DOHH2 (cell line): ENCODE measurements at regions not wholly inside any gene's neighbourhood (a gene's known extent, or its start where the extent isn't known, plus 50 kb on each side); places are given as distances from the start of the nearest gene placed in this dataset.

ENCODE experiments used
- H3F3A ChIP-seq: fragments of 200-600 bp; sonication (generic), shearing (Covaris generic); 2 replicates; pipeline ENCODE4 v1.6.0; 2016; ENCODE audit warnings: antibody characterized with exemption, mild to moderate bottlenecking; ENCODE audit not compliant: control insufficient read depth, insufficient read depth
- H3K27ac ChIP-seq: fragments of 200-600 bp; sonication (generic); 2 replicates; pipeline ENCODE4 v1.5.1; 2014; ENCODE audit warnings: low read depth, mild to moderate bottlenecking, low read length, moderate library complexity
- H3K27me3 ChIP-seq: fragments of 200-600 bp; sonication (generic); 2 replicates; pipeline ENCODE4 v1.6.1; 2014; ENCODE audit warnings: mild to moderate bottlenecking, low read length, mixed read lengths; ENCODE audit not compliant: control insufficient read depth
- H3K36me3 ChIP-seq: fragments of 200-600 bp; sonication (generic); 2 replicates; pipeline ENCODE4 v1.6.1; 2014; ENCODE audit warnings: mild to moderate bottlenecking, low read length, moderate library complexity, mixed read lengths; ENCODE audit not compliant: control insufficient read depth
- H3K4me1 ChIP-seq: fragments of 200-600 bp; sonication (generic); 2 replicates; pipeline ENCODE4 v1.6.1; 2014; ENCODE audit warnings: mild to moderate bottlenecking, low read length, mixed read lengths; ENCODE audit not compliant: control insufficient read depth
- H3K4me2 ChIP-seq: fragments of 200-600 bp; sonication (generic); 2 replicates; pipeline ENCODE4 v1.6.0; 2014; ENCODE audit warnings: mild to moderate bottlenecking, low read length, moderate library complexity
- H3K4me3 ChIP-seq: fragments of 200-600 bp; sonication (generic); 2 replicates; pipeline ENCODE4 v1.5.1; 2014; ENCODE audit warnings: mild to moderate bottlenecking, low read length, mixed read lengths
- H3K79me2 ChIP-seq: fragments of 200-600 bp; sonication (generic); 2 replicates; pipeline ENCODE4 v1.6.1; 2014; ENCODE audit warnings: mild to moderate bottlenecking, low read length, mixed read lengths; ENCODE audit not compliant: control insufficient read depth
- H3K9me2 ChIP-seq: fragments of 200-600 bp; sonication (generic); replicated peaks from 2 replicates; pipeline ENCODE4 v1.6.1; 2014; ENCODE audit warnings: mild to moderate bottlenecking, low read length, mixed read lengths; ENCODE audit not compliant: control insufficient read depth
- H3K9me3 ChIP-seq: fragments of 200-600 bp; sonication (generic); 2 replicates; pipeline ENCODE4 v1.6.1; 2014; ENCODE audit warnings: antibody characterized with exemption, low read length, mixed read lengths; ENCODE audit not compliant: control insufficient read depth, insufficient read depth
- H4K20me1 ChIP-seq: fragments of 200-600 bp; sonication (generic); 2 replicates; pipeline ENCODE4 v1.6.0; 2014; ENCODE audit warnings: low read depth, mild to moderate bottlenecking, antibody characterized with exemption, low read length, moderate library complexity; ENCODE audit not compliant: control insufficient read depth, insufficient read depth
- CTCF ChIP-seq: fragments of 200-600 bp; sonication (generic); IDR thresholded peaks from one replicate; pipeline ENCODE4 v1.5.1; 2014; ENCODE audit warnings: antibody characterized with exemption, mild to moderate bottlenecking, low read depth, low read length; ENCODE audit not compliant: poor library complexity, severe bottlenecking
- EZH2phosphoT487 ChIP-seq: fragments of 200-600 bp; sonication (generic); IDR thresholded peaks from 2 replicates; pipeline ENCODE4 v1.6.1; 2017; ENCODE audit warnings: borderline replicate concordance, mild to moderate bottlenecking, antibody characterized with exemption, low read length, moderate library complexity, mixed read lengths

DNA sequence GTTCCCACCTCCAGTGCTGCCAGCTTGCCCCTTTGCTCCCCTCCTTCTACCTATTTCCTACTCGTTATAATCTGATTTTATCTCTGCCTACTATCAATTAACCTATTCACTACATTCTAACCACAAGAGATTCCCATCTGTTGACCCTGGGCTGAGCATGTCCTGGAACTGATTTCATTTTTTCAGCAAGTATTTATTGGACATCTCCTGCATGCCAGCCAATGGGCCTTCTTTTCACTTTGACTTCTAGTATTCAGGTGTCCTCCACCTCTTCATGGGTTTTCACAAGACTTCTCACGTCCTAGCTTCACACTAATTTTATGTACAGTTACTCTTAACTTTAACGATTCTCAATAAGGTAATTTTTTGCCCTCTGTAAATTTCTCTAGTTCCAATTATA, 282.7 kb upstream of the KLHL1 start:
- Histone ChIP-seq H3K36me3 (no peaks in the 10 kb centered on the region), H3K79me2 (no peaks in the 10 kb centered on the region), H3K4me1 (no peaks in the 10 kb centered on the region), H3K27ac (no peak overlapping the region), H3K4me3 (no peak overlapping the region), H3F3A (no peaks in the 10 kb centered on the region), H4K20me1 (no peaks in the 10 kb centered on the region), H3K27me3 (no peaks in the 10 kb centered on the region), H3K4me2 (no peak overlapping the region), H3K9me2 (no peaks in the 10 kb centered on the region), H3K9me3 (no peaks in the 10 kb centered on the region; the same call in 1 of the 2 replicates)
- TF ChIP-seq CTCF (no peak), EZH2phosphoT487 (no peak)

- no peaks in the 10 kb centered on the region for H3K79me2 ChIP-seq
- no peaks in the 10 kb centered on the region for H3F3A ChIP-seq
- H3K36me3 ChIP-seq = no peaks in the 10 kb centered on the region
- no peaks in the 10 kb centered on the region for H4K20me1 ChIP-seq
- no peaks in the 10 kb centered on the region for H3K9me2 ChIP-seq
- TF ChIP-seq CTCF (no peak), EZH2phosphoT487 (no peak)
- no peaks in the 10 kb centered on the region for H3K4me1 ChIP-seq
- H3K4me2 ChIP-seq = no peak overlapping the region
- no peak overlapping the region for H3K4me3 ChIP-seq
- H3K27me3 ChIP-seq = no peaks in the 10 kb centered on the region
- no peaks in the 10 kb centered on the region; the same call in 1 of the 2 replicates for H3K9me3 ChIP-seq
- no peak overlapping the region for H3K27ac ChIP-seq
These were observed 281.8 kb upstream of the KLHL1 start for GRCh38 chr13:70390064-70390463.

- H3K27ac ChIP-seq = no peak overlapping the region
- no peaks in the 10 kb centered on the region; the same call in 1 of the 2 replicates for H3K9me3 ChIP-seq
- no peak for TF ChIP-seq EZH2phosphoT487
- no peak for TF ChIP-seq CTCF
- H3K4me2 ChIP-seq = no peak overlapping the region
- H3K4me1 ChIP-seq = no peaks in the 10 kb centered on the region
- no peaks in the 10 kb centered on the region for H3K79me2 ChIP-seq
- no peaks in the 10 kb centered on the region for H3K27me3 ChIP-seq
- no peak overlapping the region for H3K4me3 ChIP-seq
- no peaks in the 10 kb centered on the region for H3K9me2 ChIP-seq
- no peaks in the 10 kb centered on the region for H3F3A ChIP-seq
- no peaks in the 10 kb centered on the region for H3K36me3 ChIP-seq
- H4K20me1 ChIP-seq = no peaks in the 10 kb centered on the region
These were observed 280.7 kb upstream of the KLHL1 start for GRCh38 chr13:70388935-70389334.
